ENCODE measurements at regions not wholly inside any gene's neighbourhood (a gene's known extent, or its start where the extent isn't known, plus 50 kb on each side); places are given as distances from the start of the nearest gene placed in this dataset.

DNA sequence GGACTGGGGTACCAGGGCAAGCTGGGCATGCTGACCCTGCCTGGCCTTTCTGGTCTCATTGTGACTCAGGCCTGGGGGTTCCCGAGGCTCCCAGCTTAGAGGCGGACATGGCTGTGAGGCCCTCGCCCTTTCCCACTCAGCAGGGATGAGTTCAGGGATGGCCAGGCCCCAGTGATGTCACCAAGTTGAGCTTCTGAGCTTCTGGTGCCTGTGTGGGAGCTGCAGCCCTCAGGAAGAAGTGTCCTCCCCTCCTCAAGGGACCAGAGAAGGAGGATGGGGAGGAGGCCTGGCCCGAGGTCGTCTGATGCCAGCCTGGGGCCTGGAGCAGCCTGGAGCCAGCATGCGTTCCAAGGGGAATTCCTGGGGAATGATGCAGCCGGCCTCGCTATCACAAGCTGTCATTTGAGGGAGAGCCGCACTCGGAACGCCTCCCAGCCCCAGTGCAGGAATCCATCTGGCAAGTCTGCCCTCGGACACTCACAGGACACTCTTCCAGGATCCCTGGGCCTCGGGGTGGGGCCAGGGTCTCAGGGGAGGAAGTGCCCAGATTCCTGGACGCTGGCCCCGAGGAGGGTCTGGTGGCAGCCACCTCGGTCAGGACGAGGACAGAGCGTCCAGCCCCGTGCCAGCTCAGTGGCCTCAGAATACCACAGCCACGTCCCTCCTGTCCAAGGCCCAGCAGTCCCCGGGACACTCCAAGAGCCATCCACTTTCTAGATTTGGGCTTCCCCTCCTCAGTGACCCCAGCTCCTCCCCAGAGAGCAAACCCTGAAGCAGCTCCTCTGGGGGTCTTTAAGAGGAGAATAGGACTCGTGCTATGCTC lies 61.2 kb upstream of the GPC1 start:
- Histone ChIP-seq H2BK120ac (ENCODE audit: low read depth, low read length) (peak overlapping the region; percentile 87), H3K4me3 (ENCODE audit: low read length in 2 of 2) (no peak overlapping the region), H4K8ac (ENCODE audit: low read depth, low read length) (no peak overlapping the region), H3K9me3 (replicated peaks in 1 of 2; ENCODE audit: control insufficient read depth in 2 of 2, insufficient read depth in 1 of 2, low read depth in 1 of 2, low read length in 2 of 2) (no peaks in the 10 kb centered on the region), H3K79me1 (ENCODE audit: low read depth, low read length) (no peaks in the 10 kb centered on the region), H4K91ac (ENCODE audit: low read depth, low read length, poor library complexity) (no peak overlapping the region), H3K27me3 (ENCODE audit: control insufficient read depth in 3 of 3, insufficient read depth in 3 of 3, low read depth in 1 of 3, low read length in 3 of 3) (peaks cover 0 to 4% (median 0%) of the 10 kb centered on the region in 3 experiments), H2AFZ (ENCODE audit: low read length) (no peak overlapping the region), H3K4me2 (ENCODE audit: insufficient read depth, low read length, poor library complexity, severe bottlenecking) (no peak overlapping the region), H3K4me1 (ENCODE audit: control insufficient read depth in 2 of 2, insufficient read depth in 1 of 2, low read depth in 1 of 2, low read length in 2 of 2) (peaks cover 6 to 14% of the 10 kb centered on the region in 2 donors), H3K27ac (replicated peaks; ENCODE audit: low read length) (no peak overlapping the region), H2AK5ac (ENCODE audit: low read depth, low read length) (peak overlapping the region; percentile 93), H2BK5ac (ENCODE audit: low read length) (peak overlapping the region; percentile 66), H3K18ac (ENCODE audit: low read length) (peak overlapping the region; percentile 90), H3K4ac (ENCODE audit: low read length) (peak overlapping the region; percentile 89), H3K9ac (ENCODE audit: low read depth, low read length, poor library complexity) (peak overlapping the region; percentile 21), H3K36me3 (replicated peaks in 1 of 2; ENCODE audit: control insufficient read depth in 2 of 2, insufficient read depth in 2 of 2, low read length in 2 of 2) (no peaks in the 10 kb centered on the region), H3K14ac (ENCODE audit: low read length) (peak overlapping the region; percentile 71), H2BK12ac (ENCODE audit: low read length) (peak overlapping the region; percentile 98), H2BK15ac (ENCODE audit: low read length) (peak overlapping the region; percentile 89), H3K23ac (ENCODE audit: low read depth, low read length, poor library complexity) (peak overlapping the region; percentile 55)
- DNase-seq (ENCODE audit: low spot score), result no peak
- no CpG with 5 or more reads among the region's 22 CpGs for WGBS, 2 donors (ENCODE audit: extremely low coverage in 2 of 2, insufficient read length in 2 of 2, insufficient replicate concordance in 1 of 2)

DNA sequence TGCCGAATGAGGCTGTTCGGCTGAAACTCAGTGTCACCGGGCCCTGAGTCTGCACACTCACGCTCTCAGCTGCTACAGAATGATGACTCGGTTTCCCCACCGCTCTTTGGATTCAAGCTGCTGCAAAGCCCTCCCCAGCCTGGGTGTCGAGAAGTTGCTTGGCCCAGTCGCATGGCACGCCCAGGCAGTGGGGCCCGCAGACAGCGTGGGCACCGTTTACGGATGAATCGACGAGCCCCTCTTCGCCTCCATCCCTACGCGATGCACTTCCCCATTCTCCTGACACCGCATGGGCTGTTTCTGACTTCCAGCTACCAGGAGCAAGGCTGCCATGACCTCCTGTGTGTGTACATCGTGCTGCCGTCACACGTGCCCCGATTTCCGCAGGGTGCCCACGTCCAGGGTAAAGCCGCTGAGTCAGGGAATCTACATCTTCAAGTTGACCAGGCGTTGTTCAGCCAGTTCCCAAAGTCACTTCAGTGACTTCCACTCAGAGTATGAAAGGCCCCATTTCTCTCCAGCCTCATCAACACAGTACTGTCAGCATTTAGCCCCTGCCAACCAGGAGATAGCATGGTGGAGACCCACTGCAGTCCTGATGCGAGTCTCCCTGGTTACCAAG lies 60.3 kb upstream of the GPC1 start:
- no peak overlapping the region for H3K4me2 ChIP-seq (ENCODE audit: insufficient read depth, low read length, poor library complexity, severe bottlenecking)
- H3K14ac ChIP-seq (ENCODE audit: low read length), result no peak overlapping the region
- peak overlapping the region in 1 of 2 donors; percentile 16 for H3K4me3 ChIP-seq (ENCODE audit: low read length in 2 of 2)
- H2AFZ ChIP-seq (ENCODE audit: low read length), result no peak overlapping the region
- H2BK120ac ChIP-seq (ENCODE audit: low read depth, low read length), result peak overlapping the region; percentile 39
- H3K9ac ChIP-seq (ENCODE audit: low read depth, low read length, poor library complexity), result peak overlapping the region; percentile 66
- peak overlapping the region; percentile 93 for H2AK5ac ChIP-seq (ENCODE audit: low read depth, low read length)
- H3K36me3 ChIP-seq (replicated peaks in 1 of 2; ENCODE audit: control insufficient read depth in 2 of 2, insufficient read depth in 2 of 2, low read length in 2 of 2), result no peaks in the 10 kb centered on the region
- no peak overlapping the region for H4K91ac ChIP-seq (ENCODE audit: low read depth, low read length, poor library complexity)
- WGBS, 2 donors (ENCODE audit: extremely low coverage in 2 of 2, insufficient read length in 2 of 2, insufficient replicate concordance in 1 of 2), result no CpG with 5 or more reads among the region's 28 CpGs
- DNase-seq (ENCODE audit: low spot score), result no peak
- no peaks in the 10 kb centered on the region for H3K79me1 ChIP-seq (ENCODE audit: low read depth, low read length)
- peak overlapping the region; percentile 56 for H3K4ac ChIP-seq (ENCODE audit: low read length)
- H2BK12ac ChIP-seq (ENCODE audit: low read length), result no peak overlapping the region
- H3K4me1 ChIP-seq (ENCODE audit: control insufficient read depth in 2 of 2, insufficient read depth in 1 of 2, low read depth in 1 of 2, low read length in 2 of 2), result peaks cover 6 to 12% of the 10 kb centered on the region in 2 donors
- H3K23ac ChIP-seq (ENCODE audit: low read depth, low read length, poor library complexity), result peak overlapping the region; percentile 37
- H3K27ac ChIP-seq (replicated peaks; ENCODE audit: low read length), result no peak overlapping the region
- no peak overlapping the region for H4K8ac ChIP-seq (ENCODE audit: low read depth, low read length)
- H3K18ac ChIP-seq (ENCODE audit: low read length), result peak overlapping the region; percentile 77
- H2BK15ac ChIP-seq (ENCODE audit: low read length), result peak overlapping the region; percentile 89
- H3K27me3 ChIP-seq (ENCODE audit: control insufficient read depth in 3 of 3, insufficient read depth in 3 of 3, low read depth in 1 of 3, low read length in 3 of 3), result peaks cover 0 to 4% (median 0%) of the 10 kb centered on the region in 3 experiments
- no peak overlapping the region for H2BK5ac ChIP-seq (ENCODE audit: low read length)
- no peaks in the 10 kb centered on the region for H3K9me3 ChIP-seq (replicated peaks in 1 of 2; ENCODE audit: control insufficient read depth in 2 of 2, insufficient read depth in 1 of 2, low read depth in 1 of 2, low read length in 2 of 2)

DNA sequence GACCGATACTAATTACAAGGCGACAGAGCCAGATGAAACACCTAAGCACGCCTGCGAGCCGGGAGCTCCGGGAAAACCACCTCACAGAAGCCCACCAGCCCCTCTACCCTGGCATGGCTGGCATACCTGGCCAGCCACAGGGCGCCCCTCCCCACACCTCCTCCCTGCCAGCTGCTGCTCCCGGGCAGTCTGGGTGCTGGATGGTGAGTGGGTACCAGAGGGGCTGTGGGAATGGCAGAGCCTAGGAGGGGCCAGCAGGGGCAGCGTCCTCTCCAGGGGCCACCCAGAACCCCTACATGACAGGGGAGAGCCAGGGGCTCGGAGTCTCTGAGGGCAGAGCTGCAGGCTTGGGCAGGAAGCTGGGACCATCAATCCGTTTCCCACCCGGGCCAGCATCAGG lies 58.7 kb upstream of the GPC1 start:
- H3K4me2 ChIP-seq (ENCODE audit: insufficient read depth, low read length, poor library complexity, severe bottlenecking), result no peak overlapping the region
- no peak overlapping the region for H4K91ac ChIP-seq (ENCODE audit: low read depth, low read length, poor library complexity)
- H3K9me3 ChIP-seq (replicated peaks in 1 of 2; ENCODE audit: control insufficient read depth in 2 of 2, insufficient read depth in 1 of 2, low read depth in 1 of 2, low read length in 2 of 2), result no peaks in the 10 kb centered on the region
- H3K14ac ChIP-seq (ENCODE audit: low read length), result peak overlapping the region; percentile 82
- no peak overlapping the region for H3K18ac ChIP-seq (ENCODE audit: low read length)
- H3K4me3 ChIP-seq (ENCODE audit: low read length in 2 of 2), result no peak overlapping the region
- H3K27ac ChIP-seq (replicated peaks; ENCODE audit: low read length), result no peak overlapping the region
- no peak overlapping the region for H3K9ac ChIP-seq (ENCODE audit: low read depth, low read length, poor library complexity)
- H2BK12ac ChIP-seq (ENCODE audit: low read length), result no peak overlapping the region
- no peaks in the 10 kb centered on the region for H3K36me3 ChIP-seq (replicated peaks in 1 of 2; ENCODE audit: control insufficient read depth in 2 of 2, insufficient read depth in 2 of 2, low read length in 2 of 2)
- WGBS, 2 donors (ENCODE audit: extremely low coverage in 2 of 2, insufficient read length in 2 of 2, insufficient replicate concordance in 1 of 2), result no CpG with 5 or more reads among the region's 12 CpGs
- no peak overlapping the region for H2AFZ ChIP-seq (ENCODE audit: low read length)
- peak overlapping the region; percentile 3 for H3K4ac ChIP-seq (ENCODE audit: low read length)
- peak overlapping the region; percentile 48 for H4K8ac ChIP-seq (ENCODE audit: low read depth, low read length)
- H3K4me1 ChIP-seq (ENCODE audit: control insufficient read depth in 2 of 2, insufficient read depth in 1 of 2, low read depth in 1 of 2, low read length in 2 of 2), result peaks cover 6 to 10% of the 10 kb centered on the region in 2 donors
- H2BK15ac ChIP-seq (ENCODE audit: low read length), result peak overlapping the region; percentile 49
- no peaks in the 10 kb centered on the region for H3K79me1 ChIP-seq (ENCODE audit: low read depth, low read length)
- no peak overlapping the region for H2BK120ac ChIP-seq (ENCODE audit: low read depth, low read length)
- peak overlapping the region; percentile 43 for H3K23ac ChIP-seq (ENCODE audit: low read depth, low read length, poor library complexity)
- H2AK5ac ChIP-seq (ENCODE audit: low read depth, low read length), result no peak overlapping the region
- DNase-seq (ENCODE audit: low spot score), result no peak
- no peak overlapping the region for H2BK5ac ChIP-seq (ENCODE audit: low read length)
- H3K27me3 ChIP-seq (ENCODE audit: control insufficient read depth in 3 of 3, insufficient read depth in 3 of 3, low read depth in 1 of 3, low read length in 3 of 3), result peaks cover 0 to 4% (median 0%) of the 10 kb centered on the region in 3 experiments

DNA sequence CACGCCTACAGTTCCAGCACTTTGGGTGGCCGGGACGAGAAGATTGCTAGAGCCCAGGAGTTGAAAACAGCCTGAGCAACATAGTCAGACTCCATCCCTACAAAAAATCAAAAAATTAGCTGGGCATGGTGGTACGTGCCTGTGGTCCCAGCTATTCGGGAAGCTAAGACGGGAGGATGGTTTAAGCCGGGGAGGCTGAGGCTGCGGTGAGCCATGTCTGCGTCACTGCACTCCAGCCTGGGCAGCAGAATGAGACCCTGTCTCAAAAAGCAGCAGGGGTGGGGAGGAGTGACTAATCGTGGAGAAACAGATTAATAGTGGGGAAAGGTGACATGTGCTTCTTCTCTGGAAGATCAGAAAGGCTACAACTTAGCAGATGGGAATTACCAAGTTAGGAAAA lies 58.1 kb upstream of the GPC1 start:
- Histone ChIP-seq H3K9ac (ENCODE audit: low read depth, low read length, poor library complexity) (no peak overlapping the region), H2AK5ac (ENCODE audit: low read depth, low read length) (no peak overlapping the region), H3K36me3 (replicated peaks in 1 of 2; ENCODE audit: control insufficient read depth in 2 of 2, insufficient read depth in 2 of 2, low read length in 2 of 2) (no peaks in the 10 kb centered on the region), H3K4me2 (ENCODE audit: insufficient read depth, low read length, poor library complexity, severe bottlenecking) (no peak overlapping the region), H4K8ac (ENCODE audit: low read depth, low read length) (no peak overlapping the region), H4K91ac (ENCODE audit: low read depth, low read length, poor library complexity) (no peak overlapping the region), H2BK120ac (ENCODE audit: low read depth, low read length) (no peak overlapping the region), H3K14ac (ENCODE audit: low read length) (no peak overlapping the region), H3K4me3 (ENCODE audit: low read length in 2 of 2) (no peak overlapping the region), H3K27me3 (ENCODE audit: control insufficient read depth in 3 of 3, insufficient read depth in 3 of 3, low read depth in 1 of 3, low read length in 3 of 3) (peaks cover 0 to 4% (median 0%) of the 10 kb centered on the region in 3 experiments), H3K18ac (ENCODE audit: low read length) (no peak overlapping the region), H3K4me1 (ENCODE audit: control insufficient read depth in 2 of 2, insufficient read depth in 1 of 2, low read depth in 1 of 2, low read length in 2 of 2) (peaks cover 5 to 7% of the 10 kb centered on the region in 2 donors), H3K79me1 (ENCODE audit: low read depth, low read length) (no peaks in the 10 kb centered on the region), H2BK5ac (ENCODE audit: low read length) (no peak overlapping the region), H3K23ac (ENCODE audit: low read depth, low read length, poor library complexity) (no peak overlapping the region), H2BK15ac (ENCODE audit: low read length) (no peak overlapping the region), H3K9me3 (replicated peaks in 1 of 2; ENCODE audit: control insufficient read depth in 2 of 2, insufficient read depth in 1 of 2, low read depth in 1 of 2, low read length in 2 of 2) (no peaks in the 10 kb centered on the region), H3K27ac (replicated peaks; ENCODE audit: low read length) (no peak overlapping the region), H2AFZ (ENCODE audit: low read length) (no peak overlapping the region), H3K4ac (ENCODE audit: low read length) (no peak overlapping the region), H2BK12ac (ENCODE audit: low read length) (no peak overlapping the region)
- no CpG with 5 or more reads among the region's 10 CpGs for WGBS, 2 donors (ENCODE audit: extremely low coverage in 2 of 2, insufficient read length in 2 of 2, insufficient replicate concordance in 1 of 2)
- no peak for DNase-seq (ENCODE audit: low spot score)
